ENCODE measurements at regions not wholly inside any gene's neighbourhood (a gene's known extent, or its start where the extent isn't known, plus 50 kb on each side); places are given as distances from the start of the nearest gene placed in this dataset.
A peak's percentile ranks its signal among the peaks of the same experiment; 100 is the strongest.
"Not testable (repeated sequence)": the region's sequence is repeated elsewhere in the genome, so short reads cannot be mapped to it uniquely, and the experiment has no call there.

DNA sequence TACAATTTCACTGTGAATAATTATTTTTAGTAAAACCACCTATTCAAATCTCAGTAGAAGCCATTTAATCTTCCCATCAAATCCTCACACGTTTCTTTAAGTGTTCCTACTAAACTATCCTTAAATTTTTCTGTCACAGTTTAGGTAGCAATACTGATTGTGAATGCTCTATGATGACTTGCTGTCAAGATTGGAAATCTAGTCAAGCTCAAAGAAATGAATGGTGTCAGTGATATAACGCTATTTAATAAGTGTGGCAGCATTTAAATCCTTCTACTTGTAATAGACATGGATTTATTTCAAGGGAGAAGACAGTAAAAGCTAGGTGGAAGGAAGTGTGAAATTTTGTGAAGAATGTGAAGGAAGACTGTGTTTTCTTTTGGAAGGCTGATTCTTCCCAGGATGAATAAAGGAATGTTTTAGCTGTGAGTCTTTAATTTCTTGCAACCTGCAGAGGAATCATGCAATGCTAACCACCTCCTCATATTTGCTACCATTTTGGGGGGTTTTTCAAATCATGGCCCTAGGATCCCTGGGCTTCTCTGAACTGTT lies 936.7 kb upstream of the NEGR1 start:
- Histone ChIP-seq H3K27me3 (ENCODE audit: control insufficient read depth in 2 of 2, insufficient read depth in 2 of 2, low read length in 2 of 2) (no peaks in the 10 kb centered on the region), H3K27ac (ENCODE audit: low read depth, low read length) (no peak overlapping the region), H3K36me3 (ENCODE audit: control insufficient read depth in 2 of 3, insufficient read depth in 3 of 3, low read length in 3 of 3) (no peaks in the 10 kb centered on the region), H3K4me3 (ENCODE audit: low read length) (no peak overlapping the region), H3K9me3 (ENCODE audit: control insufficient read depth in 2 of 3, low read length in 3 of 3) (no peaks in the 10 kb centered on the region), H3K4me1 (ENCODE audit: control insufficient read depth in 2 of 2, insufficient read depth in 2 of 2, low read length in 2 of 2) (no peaks in the 10 kb centered on the region)
- ChIA-PET POLR2A (no interaction called here), CTCF (no interaction called here)
- no peaks in the 10 kb centered on the region for H3K27me3 Mint-ChIP-seq
- H3K27ac Mint-ChIP-seq: no peak overlapping the region
- no peak for DNase-seq
- no peak overlapping the region for H3K4me3 Mint-ChIP-seq
- peaks cover 0 to 7% (median 0%) of the 10 kb centered on the region in 5 donors for H3K36me3 Mint-ChIP-seq
- H3K4me1 Mint-ChIP-seq: no peaks in the 10 kb centered on the region
- no peak for ATAC-seq
- peaks cover 2 to 20% (median 12%) of the 10 kb centered on the region in 11 donors for H3K9me3 Mint-ChIP-seq
- intact Hi-C loops (cut with micrococcal nuclease): no loop called here

DNA sequence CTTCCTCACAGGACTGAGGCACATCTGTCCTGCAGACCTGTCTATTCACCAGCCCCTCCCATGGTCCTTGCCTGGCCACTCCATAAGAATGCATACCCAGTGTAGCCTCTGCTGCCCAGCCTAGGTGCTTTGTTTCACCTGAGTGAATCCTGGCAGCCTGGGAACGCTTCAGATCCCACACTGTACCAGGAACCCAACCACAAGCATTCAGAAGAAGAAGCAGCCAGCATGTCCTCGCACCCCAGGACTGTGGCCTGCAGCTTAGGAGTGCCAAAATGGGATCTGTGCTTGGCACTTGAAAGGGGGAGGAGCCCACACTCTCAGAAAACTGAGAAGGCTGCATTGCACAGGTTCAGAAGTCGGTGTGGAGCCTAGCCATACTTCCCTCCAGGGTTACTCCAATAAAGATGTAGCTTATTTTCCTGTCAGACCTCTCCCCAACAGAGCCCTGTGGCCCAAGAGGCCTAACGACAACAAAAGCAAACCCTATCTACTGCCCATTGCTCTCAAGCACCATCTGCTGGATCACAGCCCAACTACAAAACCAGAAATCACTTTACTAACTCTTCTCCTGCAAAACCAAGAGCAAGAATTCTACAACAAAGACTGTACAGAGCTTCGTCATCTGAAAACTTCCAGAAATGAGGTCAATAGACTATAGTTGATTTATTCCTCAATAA lies 923.1 kb upstream of the NEGR1 start:
- H3K4me3 Mint-ChIP-seq: no peak overlapping the region

DNA sequence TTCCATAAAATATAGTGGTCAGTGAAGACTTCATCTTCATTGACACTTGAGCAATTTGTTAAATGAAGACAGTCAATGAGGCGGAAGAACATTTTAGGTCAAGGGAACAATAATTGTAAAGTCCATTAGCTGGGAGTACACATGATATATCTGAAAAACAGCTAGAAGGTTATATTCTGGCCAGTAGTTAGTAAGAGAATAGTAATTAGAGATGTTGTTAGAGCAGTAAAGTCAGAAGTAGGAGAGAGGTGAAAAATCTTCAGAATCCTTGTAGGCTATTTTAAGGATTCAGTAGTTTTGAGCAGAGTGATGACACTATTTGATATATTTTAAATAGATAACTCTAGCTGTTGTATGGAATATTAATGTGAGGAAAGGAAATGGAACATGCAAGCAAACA lies 915.6 kb upstream of the NEGR1 start:
- no peaks in the 10 kb centered on the region for H3K4me1 Mint-ChIP-seq
- Histone ChIP-seq H3K36me3 (ENCODE audit: control insufficient read depth in 2 of 3, insufficient read depth in 3 of 3, low read length in 3 of 3) (no peaks in the 10 kb centered on the region), H3K27ac (ENCODE audit: low read depth, low read length) (no peak overlapping the region), H3K27me3 (ENCODE audit: control insufficient read depth in 2 of 2, insufficient read depth in 2 of 2, low read length in 2 of 2) (no peaks in the 10 kb centered on the region), H3K9me3 (ENCODE audit: control insufficient read depth in 2 of 3, low read length in 3 of 3) (no peaks in the 10 kb centered on the region), H3K4me1 (ENCODE audit: control insufficient read depth in 2 of 2, insufficient read depth in 2 of 2, low read length in 2 of 2) (no peaks in the 10 kb centered on the region), H3K4me3 (ENCODE audit: low read length) (no peak overlapping the region)
- no peaks in the 10 kb centered on the region for H3K27me3 Mint-ChIP-seq
- H3K36me3 Mint-ChIP-seq: no peaks in the 10 kb centered on the region
- POLR2A ChIA-PET: no interaction called here
- H3K4me3 Mint-ChIP-seq: no peak overlapping the region
- ATAC-seq (no peak), DNase-seq (no peak)
- H3K27ac Mint-ChIP-seq: no peak overlapping the region
- CTCF ChIA-PET: interaction anchor here (1.1 kb wide), 1 partner anchor 48 kb away, joined by 5 read pairs; no protein-coding TSS in a partner anchor
- intact Hi-C loops (cut with micrococcal nuclease): no loop called here
- peaks cover 0 to 12% (median 2%) of the 10 kb centered on the region in 11 donors for H3K9me3 Mint-ChIP-seq

More for the DNA sequence above, 923.1 kb upstream of the NEGR1 start:
- no peaks in the 10 kb centered on the region for H3K27me3 ChIP-seq (ENCODE audit: control insufficient read depth in 2 of 2, insufficient read depth in 2 of 2, low read length in 2 of 2)
- H3K4me1 ChIP-seq (ENCODE audit: control insufficient read depth in 2 of 2, insufficient read depth in 2 of 2, low read length in 2 of 2): no peaks in the 10 kb centered on the region
- H3K27ac ChIP-seq (ENCODE audit: low read depth, low read length): no peak overlapping the region
- Mint-ChIP-seq H3K27me3 (no peaks in the 10 kb centered on the region), H3K36me3 (no peaks in the 10 kb centered on the region), H3K9me3 (peaks cover 0 to 26% (median 6%) of the 10 kb centered on the region in 11 donors), H3K4me1 (no peaks in the 10 kb centered on the region), H3K27ac (no peak overlapping the region)
- ATAC-seq (no peak), DNase-seq (no peak)
- H3K9me3 ChIP-seq (ENCODE audit: control insufficient read depth in 2 of 3, low read length in 3 of 3): peaks cover 0 to 5% (median 0%) of the 10 kb centered on the region in 3 experiments
- CTCF ChIA-PET: no interaction called here
- intact Hi-C loops (cut with micrococcal nuclease): no loop called here
- POLR2A ChIA-PET: no interaction called here
- no peaks in the 10 kb centered on the region for H3K36me3 ChIP-seq (ENCODE audit: control insufficient read depth in 2 of 3, insufficient read depth in 3 of 3, low read length in 3 of 3)
- H3K4me3 ChIP-seq (ENCODE audit: low read length): no peak overlapping the region

DNA sequence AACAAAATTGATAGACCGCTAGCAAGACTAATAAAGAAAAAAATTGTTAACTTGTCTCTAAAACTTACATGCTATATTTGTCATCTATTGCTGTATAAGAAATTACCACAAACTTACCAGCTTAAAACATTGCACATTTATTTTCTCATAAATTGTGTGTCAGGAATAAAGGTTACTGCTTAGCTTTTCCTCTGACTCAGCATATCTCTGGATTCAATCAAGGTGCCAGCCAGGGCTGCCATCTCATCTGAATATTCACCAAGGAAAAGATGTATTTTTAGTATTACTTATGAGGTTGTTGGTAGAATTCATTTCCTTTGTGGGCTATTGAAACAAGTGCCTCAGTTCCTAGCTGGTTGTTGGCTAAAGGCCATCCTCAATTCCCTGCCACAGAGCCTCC lies 912.6 kb upstream of the NEGR1 start:
- intact Hi-C loops (cut with micrococcal nuclease): no loop called here
- Histone ChIP-seq H3K27ac (ENCODE audit: low read depth, low read length) (no peak overlapping the region), H3K9me3 (ENCODE audit: control insufficient read depth in 2 of 3, low read length in 3 of 3) (no peaks in the 10 kb centered on the region), H3K4me1 (ENCODE audit: control insufficient read depth in 2 of 2, insufficient read depth in 2 of 2, low read length in 2 of 2) (no peaks in the 10 kb centered on the region), H3K36me3 (ENCODE audit: control insufficient read depth in 2 of 3, insufficient read depth in 3 of 3, low read length in 3 of 3) (no peaks in the 10 kb centered on the region), H3K4me3 (ENCODE audit: low read length) (no peak overlapping the region), H3K27me3 (ENCODE audit: control insufficient read depth in 2 of 2, insufficient read depth in 2 of 2, low read length in 2 of 2) (no peaks in the 10 kb centered on the region)
- Mint-ChIP-seq H3K27me3 (no peaks in the 10 kb centered on the region), H3K4me3 (no peak overlapping the region), H3K36me3 (no peaks in the 10 kb centered on the region), H3K27ac (no peak overlapping the region), H3K4me1 (no peaks in the 10 kb centered on the region), H3K9me3 (peaks cover 0 to 8% (median 2%) of the 10 kb centered on the region in 11 donors)
- ChIA-PET POLR2A (no interaction called here), CTCF (no interaction called here)
- DNase-seq (no peak), ATAC-seq (no peak)

DNA sequence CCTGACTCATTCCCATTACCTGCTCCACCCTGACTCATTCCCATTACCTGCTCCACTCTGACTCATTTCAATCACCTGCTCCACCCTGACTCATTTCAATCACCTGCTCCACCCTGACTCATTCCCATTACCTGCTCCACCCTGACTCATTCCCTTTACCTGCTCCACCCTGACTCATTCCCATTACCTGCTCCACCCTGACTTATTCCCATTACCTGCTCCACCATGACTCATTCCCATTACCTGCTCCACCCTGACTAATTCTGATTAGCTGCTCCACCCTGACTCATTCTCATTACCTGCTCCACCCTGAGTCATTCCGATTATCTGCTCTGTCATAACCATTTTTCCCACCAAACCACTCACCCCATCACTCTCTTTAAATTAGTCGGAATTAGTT lies 901.2 kb upstream of the NEGR1 start:
- intact Hi-C loops (cut with micrococcal nuclease); H3K4me1 Mint-ChIP-seq; H3K27me3 ChIP-seq (ENCODE audit: control insufficient read depth in 2 of 2, insufficient read depth in 2 of 2, low read length in 2 of 2); H3K36me3 ChIP-seq (ENCODE audit: control insufficient read depth in 2 of 3, insufficient read depth in 3 of 3, low read length in 3 of 3); H3K9me3 Mint-ChIP-seq; POLR2A ChIA-PET; H3K4me1 ChIP-seq (ENCODE audit: control insufficient read depth in 2 of 2, insufficient read depth in 2 of 2, low read length in 2 of 2); H3K27me3 Mint-ChIP-seq; H3K36me3 Mint-ChIP-seq; H3K4me3 ChIP-seq (ENCODE audit: low read length); CTCF ChIA-PET; DNase-seq; H3K9me3 ChIP-seq (ENCODE audit: control insufficient read depth in 2 of 3, low read length in 3 of 3); H3K27ac ChIP-seq (ENCODE audit: low read depth, low read length); ATAC-seq; H3K4me3 Mint-ChIP-seq: not testable (repeated sequence)
- peak overlapping the region in 1 of 9 donors; percentile 32 for H3K27ac Mint-ChIP-seq

DNA sequence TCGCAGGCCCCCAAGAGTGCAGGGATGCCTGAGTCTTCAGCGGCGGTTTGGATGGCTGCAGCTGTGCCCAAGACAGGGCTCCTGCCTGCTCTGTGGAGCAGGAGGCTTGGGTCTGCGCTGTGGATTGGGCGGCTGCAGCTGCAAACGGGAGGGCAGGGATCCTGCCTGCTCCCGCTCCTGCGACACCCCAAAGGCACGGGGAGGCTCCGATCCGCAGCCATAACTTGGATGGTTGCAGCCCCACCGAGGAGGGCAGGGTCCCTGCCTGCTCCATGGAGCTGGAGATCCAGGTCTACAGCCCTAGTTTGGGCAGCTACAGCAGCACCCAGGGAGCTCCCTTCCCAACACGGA lies 898.8 kb upstream of the NEGR1 start:
- Histone ChIP-seq H3K36me3 (ENCODE audit: control insufficient read depth in 2 of 3, insufficient read depth in 3 of 3, low read length in 3 of 3) (no peaks in the 10 kb centered on the region), H3K27me3 (ENCODE audit: control insufficient read depth in 2 of 2, insufficient read depth in 2 of 2, low read length in 2 of 2) (no peaks in the 10 kb centered on the region), H3K27ac (ENCODE audit: low read depth, low read length) (no peak overlapping the region), H3K4me1 (ENCODE audit: control insufficient read depth in 2 of 2, insufficient read depth in 2 of 2, low read length in 2 of 2) (no peaks in the 10 kb centered on the region), H3K4me3 (ENCODE audit: low read length) (no peak overlapping the region), H3K9me3 (ENCODE audit: control insufficient read depth in 2 of 3, low read length in 3 of 3) (no peaks in the 10 kb centered on the region)
- Mint-ChIP-seq H3K9me3 (peaks cover 0 to 6% (median 4%) of the 10 kb centered on the region in 11 donors), H3K4me3 (no peak overlapping the region), H3K27ac (no peak overlapping the region), H3K36me3 (no peaks in the 10 kb centered on the region), H3K27me3 (no peaks in the 10 kb centered on the region), H3K4me1 (no peaks in the 10 kb centered on the region)
- ChIA-PET CTCF (no interaction called here), POLR2A (no interaction called here)
- DNase-seq (no peak), ATAC-seq (no peak)
- intact Hi-C loops (cut with micrococcal nuclease): no loop called here

DNA sequence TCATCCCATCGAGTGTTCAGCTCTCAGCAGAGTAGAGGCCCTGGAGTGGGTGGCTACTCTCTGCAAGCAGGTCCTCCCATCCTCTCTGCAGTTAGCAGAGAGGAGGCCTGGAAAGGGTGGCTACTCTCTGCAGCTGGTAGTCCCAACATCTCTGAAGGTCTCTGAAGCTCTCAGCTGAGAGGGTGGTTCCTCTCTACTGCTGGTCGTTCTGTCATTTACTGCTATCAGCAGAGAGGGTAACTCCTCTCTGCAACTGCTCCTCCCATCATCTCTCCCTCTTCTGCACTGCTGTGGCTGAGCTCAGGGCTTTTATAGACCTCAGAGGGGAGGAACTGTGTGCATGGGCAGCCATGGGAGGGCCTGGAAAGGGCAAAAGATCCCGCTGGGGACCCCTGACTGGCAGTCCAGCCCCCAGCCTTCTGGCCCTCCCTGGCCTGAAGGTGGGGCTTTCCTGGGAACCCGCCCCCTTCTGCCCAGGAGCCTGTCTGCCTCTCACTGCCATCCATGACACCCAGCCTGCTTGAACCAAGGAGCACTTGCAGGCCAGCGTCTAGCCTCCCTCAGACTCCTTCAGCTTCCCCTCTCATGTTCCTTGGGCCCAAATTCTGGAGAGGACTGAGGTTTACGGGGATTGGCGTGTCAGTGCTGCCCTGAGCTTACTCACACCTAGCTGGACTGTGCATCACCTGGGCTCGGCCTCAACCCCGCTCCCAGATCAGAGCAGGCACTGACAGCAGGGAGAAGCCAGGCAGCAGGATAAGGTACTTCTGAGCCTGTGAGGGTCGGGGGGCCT lies 898.3 kb upstream of the NEGR1 start:
- POLR2A ChIA-PET: no interaction called here
- Mint-ChIP-seq H3K9me3 (peaks cover 0 to 7% (median 4%) of the 10 kb centered on the region in 11 donors), H3K4me1 (no peaks in the 10 kb centered on the region), H3K4me3 (no peak overlapping the region), H3K36me3 (no peaks in the 10 kb centered on the region), H3K27ac (no peak overlapping the region), H3K27me3 (no peaks in the 10 kb centered on the region)
- ATAC-seq: no peak
- H3K27ac ChIP-seq (ENCODE audit: low read depth, low read length): no peak overlapping the region
- no peaks in the 10 kb centered on the region for H3K4me1 ChIP-seq (ENCODE audit: control insufficient read depth in 2 of 2, insufficient read depth in 2 of 2, low read length in 2 of 2)
- no peak overlapping the region for H3K4me3 ChIP-seq (ENCODE audit: low read length)
- CTCF ChIA-PET: no interaction called here
- H3K9me3 ChIP-seq (ENCODE audit: control insufficient read depth in 2 of 3, low read length in 3 of 3): no peaks in the 10 kb centered on the region
- no peaks in the 10 kb centered on the region for H3K27me3 ChIP-seq (ENCODE audit: control insufficient read depth in 2 of 2, insufficient read depth in 2 of 2, low read length in 2 of 2)
- DNase-seq: no peak
- H3K36me3 ChIP-seq (ENCODE audit: control insufficient read depth in 2 of 3, insufficient read depth in 3 of 3, low read length in 3 of 3): no peaks in the 10 kb centered on the region
- intact Hi-C loops (cut with micrococcal nuclease): no loop called here
